PC-9 (cell line): ENCODE measurements at regions not wholly inside any gene's neighbourhood (a gene's known extent, or its start where the extent isn't known, plus 50 kb on each side); places are given as distances from the start of the nearest gene placed in this dataset.
"Not testable (repeated sequence)": the region's sequence is repeated elsewhere in the genome, so short reads cannot be mapped to it uniquely, and the experiment has no call there.

Experiments used
- BruUV-seq: library from RNA; stranded (reverse); fragments of 400-500 nt; replicated peaks from 2 replicates; lab custom pipeline; 2021; lab: Mats Ljungman, UMichigan
- CTCF ChIA-PET: fragments of 300-600 bp; sonication (Branson Sonifier 250); formaldehyde crosslinking; loops from one replicate; lab custom pipeline; 2022; ENCODE audit warnings: antibody characterized with exemption; lab: Charles Lee
- POLR2A ChIA-PET: fragments of 300-600 bp; sonication (Branson Sonifier 250); formaldehyde crosslinking; loops from one replicate; lab custom pipeline; 2022; ENCODE audit warnings: antibody characterized with exemption; ENCODE audit not compliant: unreplicated experiment; lab: Charles Lee
- DNase-seq, 2 experiments: peaks; one replicate each; pipeline versions ENCODE4 v3.0.0 to v3.0.0-alpha.2; 2015 to 2022; ENCODE audit warnings: mixed read lengths in 1 of 2
- H2AFZ ChIP-seq: fragments of 200-600 bp; sonication (generic); 2 replicates; pipeline ENCODE4 v1.8.1; 2017; ENCODE audit warnings: antibody characterized with exemption
- H3F3A ChIP-seq: fragments of 200-600 bp; sonication (generic); 2 replicates; pipeline ENCODE4 v1.8.1; 2017; ENCODE audit warnings: antibody characterized with exemption, mild to moderate bottlenecking, low read depth; ENCODE audit not compliant: insufficient read depth
- H3K27ac ChIP-seq: fragments of 200-600 bp; sonication (generic); 2 replicates; pipeline ENCODE4 v1.6.1; 2016; ENCODE audit warnings: mixed run types
- H3K27me3 ChIP-seq: fragments of 200-600 bp; sonication (generic); 2 replicates; pipeline ENCODE4 v1.6.1; 2016; ENCODE audit warnings: low read depth, mixed run types; ENCODE audit not compliant: insufficient read depth
- H3K36me3 ChIP-seq: fragments of 200-600 bp; sonication (generic); 2 replicates; pipeline ENCODE4 v1.6.1; 2016; ENCODE audit warnings: low read depth, mixed run types
- H3K4me1 ChIP-seq: fragments of 200-600 bp; sonication (generic); replicated peaks from 2 replicates; pipeline ENCODE4 v1.6.1; 2016; ENCODE audit warnings: mixed run types; ENCODE audit not compliant: insufficient read depth
- H3K4me2 ChIP-seq: fragments of 200-600 bp; sonication (generic); 2 replicates; pipeline ENCODE4 v1.6.1; 2017; ENCODE audit warnings: mixed run types
- H3K4me3 ChIP-seq: fragments of 200-600 bp; sonication (generic); 2 replicates; pipeline ENCODE4 v1.6.1; 2016; ENCODE audit warnings: mixed run types
- H3K79me2 ChIP-seq: fragments of 200-600 bp; sonication (generic); 2 replicates; pipeline ENCODE4 v1.6.1; 2017; ENCODE audit warnings: low read depth, mixed run types
- H3K9me2 ChIP-seq: fragments of 200-600 bp; sonication (generic); 2 replicates; pipeline ENCODE4 v1.8.1; 2017; ENCODE audit warnings: mild to moderate bottlenecking; ENCODE audit not compliant: insufficient read depth
- H3K9me3 ChIP-seq: fragments of 200-600 bp; sonication (generic); 2 replicates; pipeline ENCODE4 v1.8.1; 2016; ENCODE audit warnings: low read depth; ENCODE audit not compliant: insufficient read depth
- H4K20me1 ChIP-seq: fragments of 200-600 bp; sonication (generic); 2 replicates; pipeline ENCODE4 v1.8.1; 2017; ENCODE audit not compliant: insufficient read depth
- CTCF ChIP-seq: fragments of 200-600 bp; sonication (generic); conservative IDR thresholded peaks from 2 replicates; pipeline ENCODE4 v1.6.1; 2017; ENCODE audit warnings: mixed run types, antibody characterized with exemption, mild to moderate bottlenecking, moderate library complexity
- EZH2 ChIP-seq: fragments of 200-600 bp; sonication (generic); IDR thresholded peaks from 2 replicates; pipeline ENCODE4 v1.8.0; 2017; ENCODE audit warnings: antibody characterized with exemption, low read depth
- intact Hi-C: fragments of 100-400 bp; cut with micrococcal nuclease; formaldehyde crosslinking; loops from one replicate; pipeline ENCODE4 v1.10.0; 2022; ENCODE audit not compliant: unreplicated experiment

- no peaks in the 10 kb centered on the region for H4K20me1 ChIP-seq
- TF ChIP-seq EZH2, result no peak
- no peak for TF ChIP-seq CTCF
- no peak overlapping the region for H3K4me2 ChIP-seq
- H3K4me3 ChIP-seq, result no peak overlapping the region
- H3K79me2 ChIP-seq, result no peaks in the 10 kb centered on the region
- no peak overlapping the region for H2AFZ ChIP-seq
- no peaks in the 10 kb centered on the region for H3K9me2 ChIP-seq
- H3K27ac ChIP-seq, result no peak overlapping the region
- CTCF ChIA-PET, result no interaction called here
- H3K27me3 ChIP-seq, result peaks cover 9% of the 10 kb centered on the region
- H3K9me3 ChIP-seq, result no peaks in the 10 kb centered on the region
- H3K4me1 ChIP-seq, result no peaks in the 10 kb centered on the region
- POLR2A ChIA-PET, result no interaction called here
- no peak for DNase-seq
- H3F3A ChIP-seq, result no peaks in the 10 kb centered on the region
- intact Hi-C loops, result no loop called here
- no peaks in the 10 kb centered on the region for H3K36me3 ChIP-seq
- BruUV-seq, result no TSS peak
Measured at GRCh38 chr4:23966725-23967124, 76.9 kb upstream of the PPARGC1A start.

- ChIA-PET CTCF (no interaction called here), POLR2A (no interaction called here)
- intact Hi-C loops, result no loop called here
- Histone ChIP-seq H3K27ac (no peak overlapping the region), H3K9me2 (no peaks in the 10 kb centered on the region), H2AFZ (no peak overlapping the region), H3K79me2 (no peaks in the 10 kb centered on the region), H3K27me3 (peaks cover 9% of the 10 kb centered on the region), H3K4me2 (no peak overlapping the region), H3K4me1 (no peaks in the 10 kb centered on the region), H3K4me3 (no peak overlapping the region), H3F3A (no peaks in the 10 kb centered on the region), H3K36me3 (no peaks in the 10 kb centered on the region), H4K20me1 (no peaks in the 10 kb centered on the region), H3K9me3 (no peaks in the 10 kb centered on the region)
- no TSS peak for BruUV-seq
- no peak for TF ChIP-seq CTCF
- no peak for TF ChIP-seq EZH2
- DNase-seq, result no peak
Measured at GRCh38 chr4:23962462-23962861, 72.6 kb upstream of the PPARGC1A start.

- H3K27me3 ChIP-seq, H3K4me3 ChIP-seq, H2AFZ ChIP-seq, H3K79me2 ChIP-seq, H3K4me2 ChIP-seq, intact Hi-C loops, H3K27ac ChIP-seq, BruUV-seq, H3K36me3 ChIP-seq, H3F3A ChIP-seq, CTCF ChIA-PET, H4K20me1 ChIP-seq, H3K4me1 ChIP-seq, POLR2A ChIA-PET, DNase-seq, H3K9me3 ChIP-seq, H3K9me2 ChIP-seq: not testable (repeated sequence)
Measured at GRCh38 chr4:23961395-23961794, 71.5 kb upstream of the PPARGC1A start.

- Histone ChIP-seq H3K9me2 (no peaks in the 10 kb centered on the region), H3K79me2 (no peaks in the 10 kb centered on the region), H3K27ac (no peak overlapping the region), H3K4me1 (no peaks in the 10 kb centered on the region), H3K4me2 (no peak overlapping the region), H3K4me3 (no peak overlapping the region), H3K36me3 (no peaks in the 10 kb centered on the region), H3F3A (no peaks in the 10 kb centered on the region), H3K27me3 (no peaks in the 10 kb centered on the region), H3K9me3 (no peaks in the 10 kb centered on the region), H4K20me1 (no peaks in the 10 kb centered on the region), H2AFZ (no peak overlapping the region)
- TF ChIP-seq EZH2, result no peak
- no peak for TF ChIP-seq CTCF
- intact Hi-C loops, result no loop called here
- no peak for DNase-seq
- CTCF ChIA-PET, result no interaction called here
- no TSS peak for BruUV-seq
- POLR2A ChIA-PET, result no interaction called here
Measured at GRCh38 chr4:23959396-23960148, 69.7 kb upstream of the PPARGC1A start.
